CD4-positive, alpha-beta memory T cell (primary cell): ENCODE measurements at regions not wholly inside any gene's neighbourhood (a gene's known extent, or its start where the extent isn't known, plus 50 kb on each side); places are given as distances from the start of the nearest gene placed in this dataset.

ENCODE experiments used
- CTCF ChIA-PET: fragments of 350-600 bp; sonication (Branson Sonifier 250); formaldehyde crosslinking; loops from one replicate; lab custom pipeline; 2021; ENCODE audit warnings: inconsistent platforms; ENCODE audit not compliant: partially characterized antibody; lab: Charles Lee
- POLR2A ChIA-PET: fragments of 350-600 bp; sonication (Branson Sonifier 250); formaldehyde crosslinking; loops from one replicate; lab custom pipeline; 2021; ENCODE audit not compliant: partially characterized antibody; lab: Charles Lee
- DNase-seq, 5 donors: peaks; one replicate each; pipeline versions ENCODE4 v3.0.0 to v3.0.0-alpha.2; 2020 to 2022; ENCODE audit warnings: mixed read lengths in 1 of 5
- H3K27ac ChIP-seq: one replicate; pipeline ENCODE4 v1.7.0; 2013; ENCODE audit warnings: low read depth, low read length
- H3K27me3 ChIP-seq: 2 replicates; pipeline ENCODE4 v1.7.0; 2013; ENCODE audit warnings: mild to moderate bottlenecking, low read length, moderate library complexity; ENCODE audit not compliant: insufficient read depth
- H3K36me3 ChIP-seq: 2 replicates; pipeline ENCODE4 v1.7.0; 2013; ENCODE audit warnings: mild to moderate bottlenecking, low read length, moderate library complexity; ENCODE audit not compliant: insufficient read depth
- H3K4me1 ChIP-seq: 2 replicates; pipeline ENCODE4 v1.7.0; 2013; ENCODE audit warnings: mild to moderate bottlenecking, low read length, moderate library complexity; ENCODE audit not compliant: insufficient read depth
- H3K4me3 ChIP-seq, 2 donors: one replicate each; pipeline ENCODE4 v1.7.0; 2013; ENCODE audit warnings: low read length in 2 of 2, mild to moderate bottlenecking in 1 of 2
- H3K9me3 ChIP-seq, 2 donors: one replicate each; pipeline ENCODE4 v1.7.0; 2013; ENCODE audit warnings: low read length in 2 of 2, control low read depth in 1 of 2; ENCODE audit not compliant: control insufficient read depth in 1 of 2
- H3K27ac Mint-ChIP-seq, 7 donors: one replicate each; pipeline ENCODE4 v1.8.0; 2020 to 2021; ENCODE audit warnings: mixed read lengths in 7 of 7, mild to moderate bottlenecking in 6 of 7, inconsistent platforms in 3 of 7, moderate library complexity in 3 of 7
- H3K27me3 Mint-ChIP-seq, 2 donors: one replicate each; pipeline ENCODE4 v1.8.0; 2020 to 2021; ENCODE audit warnings: mixed read lengths in 2 of 2
- H3K36me3 Mint-ChIP-seq, 2 donors: one replicate each; pipeline ENCODE4 v1.8.0; 2020 to 2021; ENCODE audit warnings: mixed read lengths in 2 of 2, inconsistent platforms in 1 of 2, mild to moderate bottlenecking in 1 of 2
- H3K4me1 Mint-ChIP-seq, 4 donors: one replicate each; pipeline ENCODE4 v1.8.0; 2020 to 2021; ENCODE audit warnings: mixed read lengths in 4 of 4, mild to moderate bottlenecking in 1 of 4
- H3K4me3 Mint-ChIP-seq, 8 donors: one replicate each; pipeline ENCODE4 v1.8.0; 2020 to 2021; ENCODE audit warnings: mixed read lengths in 8 of 8, mild to moderate bottlenecking in 7 of 8, moderate library complexity in 6 of 8, inconsistent platforms in 3 of 8
- H3K9me3 Mint-ChIP-seq, 8 donors: one replicate each; pipeline ENCODE4 v1.8.0; 2020 to 2021; ENCODE audit warnings: mixed read lengths in 8 of 8, mild to moderate bottlenecking in 5 of 8, inconsistent platforms in 3 of 8, moderate library complexity in 1 of 8
- intact Hi-C: fragments of 100-400 bp; cut with micrococcal nuclease; formaldehyde crosslinking; loops from one replicate; pipeline ENCODE4 v1.15.1; 2023

DNA sequence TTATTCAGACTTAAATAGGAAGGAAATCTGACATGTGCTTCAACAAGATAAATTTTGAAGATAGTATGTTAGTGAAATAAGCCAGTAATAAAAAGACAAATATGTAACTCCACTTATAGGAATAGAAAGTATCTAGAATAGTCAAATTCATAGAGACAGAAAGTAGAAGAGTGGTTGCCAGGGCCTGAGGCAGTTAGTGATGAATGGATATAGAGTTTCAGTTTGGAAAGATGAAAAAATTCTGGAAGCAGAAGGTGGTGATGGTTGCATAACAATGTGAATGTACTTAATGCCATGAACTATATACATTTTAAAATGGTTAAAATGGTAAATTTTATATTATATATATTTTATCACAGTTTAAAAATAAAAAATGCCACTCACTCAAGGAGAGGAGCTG, 54.3 kb downstream of the HAND2 start:
- H3K4me3 ChIP-seq: no peak overlapping the region
- H3K4me3 Mint-ChIP-seq: no peak overlapping the region
- CTCF ChIA-PET: interaction anchor here (1.6 kb wide), 1 partner anchor 19 kb away, joined by 3 read pairs; no protein-coding TSS in a partner anchor

GRCh38 chr4:173469622-173470021, 60.4 kb downstream of the HAND2 start:
- no peaks in the 10 kb centered on the region for H3K4me1 Mint-ChIP-seq
- ChIA-PET CTCF (no interaction called here), POLR2A (no interaction called here)

More for the DNA sequence above, 54.3 kb downstream of the HAND2 start:
- no peak overlapping the region for H3K27ac ChIP-seq
- Mint-ChIP-seq H3K27ac (no peak overlapping the region), H3K27me3 (no peaks in the 10 kb centered on the region), H3K4me1 (peaks cover 0 to 1% (median 0%) of the 10 kb centered on the region in 4 donors), H3K9me3 (no peaks in the 10 kb centered on the region), H3K36me3 (no peaks in the 10 kb centered on the region)
- no peaks in the 10 kb centered on the region for H3K4me1 ChIP-seq
- no peak for DNase-seq
- intact Hi-C loops: no loop called here
- no peaks in the 10 kb centered on the region for H3K9me3 ChIP-seq
- POLR2A ChIA-PET: no interaction called here
- H3K36me3 ChIP-seq: no peaks in the 10 kb centered on the region
- no peaks in the 10 kb centered on the region for H3K27me3 ChIP-seq

DNA sequence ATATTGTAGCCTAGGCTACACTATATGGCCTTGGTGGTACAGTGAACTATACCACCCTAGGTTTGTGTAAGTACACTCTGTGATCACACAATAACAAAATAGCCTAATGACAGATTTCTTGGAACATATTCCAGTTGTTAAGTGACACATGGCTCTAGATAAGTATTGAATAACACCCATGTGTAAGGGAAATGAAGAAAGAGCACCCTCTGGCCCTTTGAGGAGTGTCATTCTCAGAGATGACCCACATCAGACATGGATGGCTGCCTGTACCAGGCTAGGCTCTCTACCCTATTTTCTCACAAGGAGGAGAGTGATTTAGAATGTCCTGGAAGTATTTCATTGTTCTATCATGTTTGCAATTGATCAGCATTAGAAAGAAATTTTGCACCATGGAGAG, 61.7 kb downstream of the HAND2 start:
- ChIA-PET POLR2A (no interaction called here), CTCF (no interaction called here)
- no peak overlapping the region for H3K4me3 ChIP-seq
- no peaks in the 10 kb centered on the region for H3K4me1 ChIP-seq
- intact Hi-C loops: no loop called here
- Mint-ChIP-seq H3K27ac (no peak overlapping the region), H3K4me1 (peaks cover 0 to 1% (median 0%) of the 10 kb centered on the region in 4 donors), H3K9me3 (no peaks in the 10 kb centered on the region), H3K27me3 (peaks cover 0 to 4% of the 10 kb centered on the region in 2 donors), H3K36me3 (no peaks in the 10 kb centered on the region), H3K4me3 (no peak overlapping the region)
- no peaks in the 10 kb centered on the region for H3K9me3 ChIP-seq
- H3K27me3 ChIP-seq: no peaks in the 10 kb centered on the region
- no peak overlapping the region for H3K27ac ChIP-seq
- no peaks in the 10 kb centered on the region for H3K36me3 ChIP-seq
- DNase-seq: no peak

More at GRCh38 chr4:173469622-173470021, 60.4 kb downstream of the HAND2 start:
- Histone ChIP-seq H3K27me3 (no peaks in the 10 kb centered on the region), H3K4me3 (no peak overlapping the region), H3K4me1 (no peaks in the 10 kb centered on the region), H3K9me3 (no peaks in the 10 kb centered on the region), H3K36me3 (no peaks in the 10 kb centered on the region), H3K27ac (no peak overlapping the region)
- no peak for DNase-seq
- Mint-ChIP-seq H3K4me3 (no peak overlapping the region), H3K27me3 (peaks cover 0 to 4% of the 10 kb centered on the region in 2 donors), H3K27ac (no peak overlapping the region), H3K36me3 (no peaks in the 10 kb centered on the region), H3K9me3 (no peaks in the 10 kb centered on the region)
- intact Hi-C loops: no loop called here

DNA sequence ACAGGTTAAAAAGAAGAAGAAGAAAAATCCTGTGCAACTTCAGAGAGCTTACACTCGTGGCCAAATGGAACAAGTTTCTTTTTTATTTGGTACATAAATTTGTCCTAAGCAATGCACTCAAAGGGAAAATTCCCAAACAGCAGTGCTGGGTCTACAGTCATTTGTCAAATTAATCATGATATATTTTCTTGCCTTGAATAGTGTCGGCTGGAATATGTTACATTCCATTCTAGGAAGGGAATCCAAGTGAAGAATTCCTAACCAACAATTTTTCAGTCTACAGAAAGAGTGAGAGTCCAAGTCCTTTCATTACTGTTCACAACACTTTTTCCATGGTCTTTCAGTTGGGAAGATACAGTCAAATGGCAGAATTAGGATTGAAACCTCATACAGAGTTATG, 63.9 kb downstream of the HAND2 start:
- peaks cover 0 to 1% (median 0%) of the 10 kb centered on the region in 4 donors for H3K4me1 Mint-ChIP-seq
- no peak for DNase-seq
- no peaks in the 10 kb centered on the region for H3K27me3 ChIP-seq
- no peaks in the 10 kb centered on the region for H3K36me3 Mint-ChIP-seq
- no peaks in the 10 kb centered on the region for H3K4me1 ChIP-seq
- no peaks in the 10 kb centered on the region for H3K9me3 ChIP-seq
- H3K27ac ChIP-seq: no peak overlapping the region
- H3K27ac Mint-ChIP-seq: no peak overlapping the region
- no peak overlapping the region for H3K4me3 Mint-ChIP-seq
- H3K36me3 ChIP-seq: no peaks in the 10 kb centered on the region
- intact Hi-C loops: no loop called here
- POLR2A ChIA-PET: no interaction called here
- CTCF ChIA-PET: no interaction called here
- no peaks in the 10 kb centered on the region for H3K9me3 Mint-ChIP-seq
- no peak overlapping the region for H3K4me3 ChIP-seq
- peaks cover 0 to 4% of the 10 kb centered on the region in 2 donors for H3K27me3 Mint-ChIP-seq

GRCh38 chr4:173464481-173464880, 65.5 kb downstream of the HAND2 start:
- Mint-ChIP-seq H3K4me3 (no peak overlapping the region), H3K27me3 (peaks cover 0 to 2% of the 10 kb centered on the region in 2 donors), H3K4me1 (peaks cover 0 to 1% (median 0%) of the 10 kb centered on the region in 4 donors), H3K9me3 (no peaks in the 10 kb centered on the region), H3K27ac (no peak overlapping the region), H3K36me3 (no peaks in the 10 kb centered on the region)
- no peak overlapping the region for H3K4me3 ChIP-seq
- POLR2A ChIA-PET: no interaction called here
- no peaks in the 10 kb centered on the region for H3K9me3 ChIP-seq
- no peaks in the 10 kb centered on the region for H3K4me1 ChIP-seq
- no peaks in the 10 kb centered on the region for H3K27me3 ChIP-seq
- H3K36me3 ChIP-seq: no peaks in the 10 kb centered on the region
- DNase-seq: no peak
- intact Hi-C loops: no loop called here
- CTCF ChIA-PET: no interaction called here
- H3K27ac ChIP-seq: no peak overlapping the region

DNA sequence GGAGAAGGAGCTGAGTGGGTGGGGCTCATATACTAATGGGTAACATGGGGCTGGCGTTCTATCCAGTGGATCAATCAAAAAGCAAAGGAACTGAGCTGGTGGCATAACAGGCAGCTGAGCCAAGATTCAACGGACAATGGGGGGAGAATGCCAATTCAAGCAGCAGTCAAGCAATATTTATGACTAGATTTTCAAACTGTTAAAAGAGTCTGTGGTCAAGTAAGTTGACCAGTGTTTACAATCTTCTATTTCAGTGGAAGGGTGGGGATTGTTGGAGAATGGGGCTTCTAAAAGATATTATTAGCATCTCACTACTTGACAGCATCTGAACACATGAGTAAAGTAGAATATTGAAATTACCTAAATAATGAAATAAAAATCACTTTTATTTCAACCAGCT, 64.9 kb upstream of the SCRG1 start:
- no peaks in the 10 kb centered on the region for H3K9me3 Mint-ChIP-seq
- Histone ChIP-seq H3K36me3 (no peaks in the 10 kb centered on the region), H3K4me1 (no peaks in the 10 kb centered on the region), H3K4me3 (no peak overlapping the region), H3K27me3 (no peaks in the 10 kb centered on the region), H3K27ac (no peak overlapping the region), H3K9me3 (no peaks in the 10 kb centered on the region)
- H3K4me3 Mint-ChIP-seq: no peak overlapping the region
- peaks cover 0 to 1% (median 0%) of the 10 kb centered on the region in 4 donors for H3K4me1 Mint-ChIP-seq
- POLR2A ChIA-PET: no interaction called here
- intact Hi-C loops: no loop called here
- H3K36me3 Mint-ChIP-seq: no peaks in the 10 kb centered on the region
- peaks cover 0 to 2% of the 10 kb centered on the region in 2 donors for H3K27me3 Mint-ChIP-seq
- no peak for DNase-seq
- H3K27ac Mint-ChIP-seq: no peak overlapping the region
- CTCF ChIA-PET: interaction anchor here (1.2 kb wide), 1 partner anchor 38 kb away, joined by 4 read pairs; no protein-coding TSS in a partner anchor

DNA sequence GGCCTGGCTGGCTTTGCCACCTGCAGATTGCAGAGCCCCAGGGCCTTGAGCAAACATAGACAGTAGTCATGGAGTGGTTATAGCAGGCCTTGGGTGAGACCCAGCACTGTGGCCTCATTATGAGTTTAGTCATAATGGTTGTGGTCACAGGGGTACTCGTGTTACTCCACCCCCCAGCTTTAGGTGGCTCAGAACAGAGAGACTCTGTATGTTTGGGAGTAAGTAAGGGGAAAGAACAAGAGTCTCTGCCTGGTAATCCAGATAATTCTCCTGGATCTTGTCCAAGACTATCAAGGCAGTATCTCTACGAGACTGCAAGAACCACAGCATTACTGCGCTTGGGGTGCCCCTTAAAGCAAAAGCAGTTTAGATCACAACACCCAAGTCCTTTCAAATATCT, 62.3 kb upstream of the SCRG1 start:
- intact Hi-C loops: no loop called here
- Mint-ChIP-seq H3K27ac (no peak overlapping the region), H3K9me3 (no peaks in the 10 kb centered on the region), H3K4me3 (no peak overlapping the region), H3K36me3 (no peaks in the 10 kb centered on the region), H3K4me1 (peaks cover 0 to 1% (median 0%) of the 10 kb centered on the region in 4 donors), H3K27me3 (peaks cover 0 to 2% of the 10 kb centered on the region in 2 donors)
- no peak for DNase-seq
- H3K9me3 ChIP-seq: no peaks in the 10 kb centered on the region
- no peaks in the 10 kb centered on the region for H3K27me3 ChIP-seq
- no peak overlapping the region for H3K4me3 ChIP-seq
- H3K36me3 ChIP-seq: no peaks in the 10 kb centered on the region
- CTCF ChIA-PET: interaction anchor here (1.7 kb wide), 1 partner anchor 41 kb away, joined by 5 read pairs; no protein-coding TSS in a partner anchor
- H3K27ac ChIP-seq: no peak overlapping the region
- POLR2A ChIA-PET: no interaction called here
- no peaks in the 10 kb centered on the region for H3K4me1 ChIP-seq

GRCh38 chr4:173459857-173460256, 60.9 kb upstream of the SCRG1 start:
- H3K27ac ChIP-seq: no peak overlapping the region
- Mint-ChIP-seq H3K4me1 (peaks cover 0 to 1% (median 0%) of the 10 kb centered on the region in 4 donors), H3K9me3 (no peaks in the 10 kb centered on the region), H3K4me3 (no peak overlapping the region), H3K27me3 (no peaks in the 10 kb centered on the region), H3K36me3 (no peaks in the 10 kb centered on the region), H3K27ac (no peak overlapping the region)
- H3K36me3 ChIP-seq: no peaks in the 10 kb centered on the region
- ChIA-PET CTCF (no interaction called here), POLR2A (no interaction called here)
- H3K9me3 ChIP-seq: no peaks in the 10 kb centered on the region
- no peak for DNase-seq
- H3K4me1 ChIP-seq: no peaks in the 10 kb centered on the region
- no peak overlapping the region for H3K4me3 ChIP-seq
- no peaks in the 10 kb centered on the region for H3K27me3 ChIP-seq
- intact Hi-C loops: no loop called here
